Muscle of back (tissue), 3 donors: ENCODE measurements at regions not wholly inside any gene's neighbourhood (a gene's known extent, or its start where the extent isn't known, plus 50 kb on each side); places are given as distances from the start of the nearest gene placed in this dataset.
"Not testable (repeated sequence)": the region's sequence is repeated elsewhere in the genome, so short reads cannot be mapped to it uniquely, and the experiment has no call there.

Experiments
- DNase-seq, 3 donors: peaks; one replicate each; pipeline versions ENCODE4 v3.0.0 to v3.0.0-alpha.2; 2013

GRCh38 chr3:147237991-147238390 is 168.4 kb downstream of the ZIC4 start:
- DNase-seq, result no peak

- not testable (repeated sequence) for DNase-seq
Observed at GRCh38 chr3:147231980-147232379, 174.4 kb downstream of the ZIC4 start.

- no peak for DNase-seq
Observed at GRCh38 chr3:147231111-147231510, 175.2 kb downstream of the ZIC4 start.

DNA sequence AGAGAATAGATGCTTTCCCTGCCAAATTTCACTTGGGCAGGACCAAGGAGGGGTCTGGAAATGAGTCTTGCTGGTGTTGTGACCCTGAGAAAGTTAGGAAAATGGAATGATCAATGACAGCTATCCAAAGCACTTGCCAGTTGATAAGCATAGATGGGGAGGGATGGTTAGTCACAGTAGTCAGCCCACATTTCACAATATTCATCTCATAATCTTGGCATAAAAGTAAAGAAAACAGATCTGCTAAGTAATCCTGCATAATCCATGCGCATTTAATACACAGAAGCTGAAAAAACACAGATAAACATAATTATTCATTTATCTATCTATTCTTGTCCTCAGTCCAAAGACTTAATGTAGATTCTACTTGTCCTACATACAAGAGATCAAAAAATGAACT is 184.1 kb downstream of the ZIC4 start:
- no peak for DNase-seq

DNA sequence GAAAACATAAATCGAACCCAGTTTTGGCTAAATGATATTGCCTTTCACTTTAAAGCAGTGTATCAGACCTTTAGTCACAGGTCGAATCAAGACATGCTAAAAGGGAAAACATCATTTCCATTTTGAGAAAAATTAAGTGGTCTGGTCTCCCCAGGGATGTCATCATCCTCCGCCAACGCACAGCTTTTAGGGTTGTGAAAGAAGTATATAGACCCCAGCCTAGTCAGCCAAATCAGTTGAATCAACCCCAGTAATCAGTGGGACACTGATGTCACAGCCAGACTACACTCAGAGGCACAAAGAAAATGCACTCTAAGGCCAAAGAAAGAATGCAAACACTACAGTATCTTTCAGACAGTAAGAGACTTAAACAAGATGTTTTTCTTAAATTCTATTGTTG is 187.4 kb downstream of the ZIC4 start:
- DNase-seq, result no peak

- no peak for DNase-seq
Observed at GRCh38 chr3:147216143-147216673, 190.1 kb downstream of the ZIC4 start.

DNA sequence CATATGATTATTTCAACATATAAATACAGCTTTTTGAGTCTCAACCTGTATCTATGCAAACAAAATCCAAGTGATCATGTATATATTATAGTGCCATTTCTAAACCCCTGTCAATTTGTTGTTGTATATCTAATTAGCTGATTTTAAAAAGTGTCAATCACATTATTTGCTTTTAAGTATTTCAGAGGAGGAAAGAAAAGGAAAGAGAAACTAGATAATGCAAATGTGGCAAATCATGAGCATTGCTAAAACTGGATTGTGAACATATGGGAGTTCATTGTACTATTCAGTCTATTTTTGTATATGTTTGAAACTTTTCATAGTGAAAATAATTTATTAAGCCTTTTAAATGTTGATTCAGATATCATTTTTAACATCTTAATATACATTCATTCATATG is 190.7 kb downstream of the ZIC4 start:
- DNase-seq, result no peak

DNA sequence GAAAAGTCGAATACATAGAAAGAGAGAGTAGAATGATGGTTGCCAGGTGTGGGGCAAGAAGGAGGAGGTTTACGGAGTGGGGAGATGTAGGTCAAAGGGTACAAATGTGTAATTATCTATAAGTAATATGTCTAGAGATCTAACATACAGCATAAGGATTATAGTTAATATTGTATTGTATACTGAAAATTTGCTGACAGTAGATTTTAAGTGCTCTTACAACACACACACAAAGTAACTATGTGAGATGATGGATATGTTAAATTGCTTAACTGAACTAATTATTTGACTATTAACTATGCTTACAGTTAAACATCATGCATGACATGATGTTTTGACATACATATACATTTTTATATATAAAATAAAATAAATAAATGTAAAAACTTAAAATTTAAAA is 192.7 kb downstream of the ZIC4 start:
- no peak for DNase-seq

DNA sequence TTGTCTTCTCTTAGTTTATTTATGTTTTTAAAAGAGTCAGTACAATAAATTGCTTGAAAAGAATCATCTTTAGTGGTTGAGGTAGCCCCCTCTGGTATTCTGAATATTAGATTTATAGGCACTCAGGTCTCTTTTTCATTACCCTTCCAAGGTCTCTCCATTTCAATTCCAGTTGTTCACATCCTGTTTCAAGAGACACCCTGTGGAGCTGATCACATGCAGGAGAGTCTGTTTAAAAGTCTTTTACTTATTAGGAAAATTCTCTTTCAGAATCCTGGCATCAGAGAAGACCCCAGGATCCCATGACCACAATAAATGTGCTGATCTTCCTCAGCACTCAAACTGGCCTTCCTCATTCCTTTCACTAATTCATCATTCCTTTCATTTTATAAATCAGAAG is 195.7 kb downstream of the ZIC4 start:
- DNase-seq, result peak in 1 of 3 donors; percentile 0

- DNase-seq, result no peak
Observed at GRCh38 chr3:147201086-147201485, 205.3 kb downstream of the ZIC4 start.

GRCh38 chr3:147200545-147200944 is 205.8 kb downstream of the ZIC4 start:
- DNase-seq, result no peak

- no peak for DNase-seq
Observed at GRCh38 chr3:147197739-147198138, 208.6 kb downstream of the ZIC4 start.

DNA sequence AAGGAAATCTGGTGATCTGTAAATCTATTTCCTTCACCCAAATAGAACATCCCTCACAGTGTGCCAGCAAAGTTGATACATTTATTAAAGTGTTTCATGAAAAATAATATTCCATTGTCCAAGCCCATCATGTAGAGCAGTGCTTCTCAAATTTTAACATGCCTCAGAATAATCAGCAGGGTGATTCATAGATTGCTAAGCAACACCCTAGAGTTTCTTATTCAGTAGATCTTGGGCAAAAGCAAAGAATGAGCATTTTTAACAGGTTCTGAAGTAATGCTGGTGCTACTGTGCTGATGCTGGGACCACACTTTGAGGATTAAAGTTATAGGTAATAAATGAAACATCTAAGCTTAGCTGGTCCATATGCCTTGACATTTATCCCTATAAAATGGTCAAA is 210.5 kb downstream of the ZIC4 start:
- no peak for DNase-seq

GRCh38 chr3:147191795-147192385 is 214.5 kb downstream of the ZIC4 start:
- DNase-seq, result peak; percentile 26 to 39 (median 37)

DNA sequence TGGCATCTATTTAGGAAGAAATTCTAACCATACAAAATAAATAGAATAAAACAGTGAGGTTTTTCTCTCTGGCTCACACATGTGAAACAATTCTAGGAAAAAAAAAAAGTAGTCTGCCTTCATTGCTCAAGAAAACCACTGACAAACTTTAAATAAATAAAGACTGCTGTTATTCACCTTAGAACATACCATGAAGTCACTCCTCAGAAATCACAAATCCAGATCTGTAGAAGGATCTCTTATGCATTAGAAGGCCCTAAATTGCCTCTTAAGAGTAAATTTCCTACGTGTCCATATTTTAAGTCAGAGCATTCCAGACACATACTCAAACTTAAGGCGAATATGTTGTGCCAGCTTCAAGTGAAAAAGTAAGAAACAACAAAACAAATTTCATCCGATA is 217.3 kb downstream of the ZIC4 start:
- DNase-seq, result no peak

GRCh38 chr3:147187687-147188086 is 218.7 kb downstream of the ZIC4 start:
- no peak for DNase-seq

DNA sequence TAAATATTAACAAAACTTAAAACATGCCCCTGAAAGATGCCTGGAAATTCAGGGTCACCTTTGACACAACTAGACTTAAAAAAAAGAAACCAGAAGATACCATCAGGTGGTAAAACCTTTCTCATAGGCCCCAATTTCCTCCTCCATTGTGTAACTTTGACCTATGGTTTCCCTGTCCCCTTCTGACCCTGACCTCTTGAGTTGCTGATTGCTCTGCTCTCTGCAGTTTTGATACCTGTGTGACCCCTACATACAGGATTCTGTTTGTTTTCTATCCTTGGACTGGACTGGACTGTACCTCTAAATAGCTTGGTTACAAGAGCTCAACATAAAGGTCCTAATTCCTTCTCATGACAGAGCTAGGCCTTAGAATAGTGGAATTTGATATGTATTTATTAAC is 220.6 kb downstream of the ZIC4 start:
- no peak for DNase-seq

- DNase-seq, result no peak
Observed at GRCh38 chr3:147184794-147185193, 221.5 kb downstream of the ZIC4 start.

GRCh38 chr3:147173257-147173656 is 233.1 kb downstream of the ZIC4 start:
- no peak for DNase-seq

DNA sequence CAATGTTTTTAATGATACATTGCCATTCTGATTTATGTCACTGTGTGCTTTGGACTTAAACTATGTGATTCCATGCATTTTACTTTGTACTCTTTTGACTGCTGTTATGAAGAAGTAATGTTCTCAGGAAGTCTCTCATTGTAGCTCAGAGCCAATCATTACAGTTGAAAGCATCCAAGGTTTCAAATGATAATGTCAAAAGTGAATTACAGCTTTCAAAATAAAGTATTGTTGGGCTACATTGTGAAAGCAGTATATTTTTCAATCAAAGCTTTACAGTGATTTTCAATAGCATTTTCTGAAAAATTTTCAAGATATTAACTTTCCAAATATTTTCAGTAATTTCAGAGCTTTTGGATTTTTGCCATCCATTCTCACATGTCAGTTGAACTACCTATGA is 243.6 kb downstream of the ZIC4 start:
- no peak for DNase-seq

- no peak for DNase-seq
Observed at GRCh38 chr3:147161833-147162232, 244.5 kb downstream of the ZIC4 start.

DNA sequence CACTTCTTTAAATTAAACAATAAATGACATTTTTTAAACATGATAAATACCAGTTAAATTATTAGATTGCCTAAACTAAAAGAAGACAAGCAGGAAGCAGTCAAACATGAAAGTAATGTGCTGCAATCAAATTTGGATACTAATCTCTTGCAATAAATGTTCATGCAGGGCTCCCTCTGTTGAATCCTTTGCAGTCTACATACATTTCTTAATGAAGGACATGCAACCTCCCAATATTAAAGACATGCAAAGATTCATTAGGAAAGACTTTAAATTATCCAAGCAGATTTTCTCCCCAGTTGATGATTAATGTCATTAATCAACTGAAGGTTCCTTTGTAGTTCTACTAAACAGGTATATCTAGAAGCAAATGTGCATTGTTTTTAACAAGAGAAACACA is 245.4 kb downstream of the ZIC4 start:
- DNase-seq, result no peak

DNA sequence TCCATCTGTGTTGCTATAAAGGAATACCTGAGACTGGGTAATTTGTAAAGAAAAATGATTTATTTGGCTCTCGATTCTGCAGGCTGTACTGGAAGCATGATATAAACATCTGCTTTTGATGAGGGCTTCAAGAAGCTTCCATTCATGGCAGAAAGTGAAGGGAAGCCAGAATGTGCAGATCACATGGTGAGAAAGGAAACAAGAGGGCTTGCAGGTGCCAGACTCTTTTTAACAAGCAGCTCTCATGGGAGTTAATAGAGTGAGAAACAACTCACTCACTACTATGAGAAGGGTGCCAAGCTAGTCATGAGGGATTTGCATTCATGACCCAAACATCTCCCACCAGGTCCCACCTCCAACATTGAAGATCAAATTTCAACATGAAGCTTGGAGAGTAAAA is 247.2 kb downstream of the ZIC4 start:
- no peak for DNase-seq

DNA sequence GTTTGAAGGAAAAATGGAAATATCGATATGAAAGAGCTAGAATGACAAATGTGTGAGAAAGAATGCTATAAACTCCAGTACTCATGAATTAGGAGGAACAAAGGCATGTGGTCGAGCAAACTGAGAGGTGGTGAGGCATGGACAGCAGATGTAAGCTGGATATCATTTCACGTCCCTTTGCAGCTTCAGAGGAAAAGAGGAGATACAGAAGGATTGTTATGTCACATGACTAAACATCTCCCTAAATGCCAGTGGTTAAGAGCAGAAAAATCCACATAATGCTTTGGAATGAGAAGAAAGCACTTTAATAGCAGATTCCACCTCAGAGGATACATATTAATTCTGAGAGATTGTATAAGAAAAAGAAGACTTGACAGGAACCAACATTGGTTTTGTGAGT is 248.7 kb downstream of the ZIC4 start:
- DNase-seq, result no peak
